IPS-15b (cell line): ENCODE measurements at regions not wholly inside any gene's neighbourhood (a gene's known extent, or its start where the extent isn't known, plus 50 kb on each side); places are given as distances from the start of the nearest gene placed in this dataset.
"Not testable (repeated sequence)": the region's sequence is repeated elsewhere in the genome, so short reads cannot be mapped to it uniquely, and the experiment has no call there.

ENCODE experiments used
- H3K27me3 ChIP-seq: one replicate; pipeline ENCODE4 v1.6.1; 2013; ENCODE audit warnings: low read length; ENCODE audit not compliant: control insufficient read depth, insufficient read depth
- H3K36me3 ChIP-seq: one replicate; pipeline ENCODE4 v1.6.1; 2013; ENCODE audit warnings: low read length; ENCODE audit not compliant: control insufficient read depth, insufficient read depth
- H3K4me1 ChIP-seq: one replicate; pipeline ENCODE4 v1.6.1; 2013; ENCODE audit warnings: mild to moderate bottlenecking, low read length; ENCODE audit not compliant: control insufficient read depth, insufficient read depth
- H3K4me3 ChIP-seq: one replicate; pipeline ENCODE4 v1.5.1; 2013; ENCODE audit warnings: low read depth, low read length
- H3K9ac ChIP-seq: one replicate; pipeline ENCODE4 v1.6.1; 2013; ENCODE audit warnings: low read depth, mild to moderate bottlenecking, low read length
- H3K9me3 ChIP-seq: one replicate; pipeline ENCODE4 v1.6.1; 2013; ENCODE audit warnings: mild to moderate bottlenecking, low read length; ENCODE audit not compliant: control insufficient read depth, insufficient read depth

- peaks cover 13% of the 10 kb centered on the region for H3K27me3 ChIP-seq
- no peaks in the 10 kb centered on the region for H3K9me3 ChIP-seq
- H3K9ac ChIP-seq, result no peak overlapping the region
- H3K4me1 ChIP-seq, result no peaks in the 10 kb centered on the region
- H3K4me3 ChIP-seq, result no peak overlapping the region
- H3K36me3 ChIP-seq, result no peaks in the 10 kb centered on the region
Measured at GRCh38 chr7:79652619-79653018, 199.2 kb upstream of the MAGI2 start.

- H3K4me3 ChIP-seq, result no peak overlapping the region
- H3K36me3 ChIP-seq, result no peaks in the 10 kb centered on the region
- H3K4me1 ChIP-seq, result peaks cover 3% of the 10 kb centered on the region
- H3K9ac ChIP-seq, result no peak overlapping the region
- peaks cover 49% of the 10 kb centered on the region for H3K27me3 ChIP-seq
- H3K9me3 ChIP-seq, result no peaks in the 10 kb centered on the region
Measured at GRCh38 chr7:79647711-79648110, 194.2 kb upstream of the MAGI2 start.

DNA sequence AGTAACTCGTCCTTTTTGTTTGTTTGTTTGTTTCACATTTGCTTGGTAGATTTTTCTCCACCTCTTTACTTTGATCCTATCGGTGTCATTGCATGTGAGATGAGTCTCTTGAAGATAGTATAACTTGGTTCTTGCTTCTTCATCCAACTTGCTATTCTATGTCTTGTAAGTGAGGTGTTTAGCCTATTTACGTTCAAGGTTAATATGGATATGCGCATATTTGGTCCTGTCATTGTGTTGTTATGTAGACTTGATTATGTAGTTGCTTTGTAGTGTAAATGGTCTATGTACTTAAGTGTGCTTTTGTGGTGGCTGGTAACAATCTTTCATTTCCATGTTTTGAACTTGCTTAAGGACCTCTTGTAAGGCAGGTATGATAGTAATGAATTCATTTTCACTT, 192.8 kb upstream of the MAGI2 start:
- Histone ChIP-seq H3K36me3 (no peaks in the 10 kb centered on the region), H3K4me3 (no peak overlapping the region), H3K9me3 (no peaks in the 10 kb centered on the region), H3K9ac (no peak overlapping the region), H3K4me1 (peaks cover 3% of the 10 kb centered on the region), H3K27me3 (peaks cover 49% of the 10 kb centered on the region)

DNA sequence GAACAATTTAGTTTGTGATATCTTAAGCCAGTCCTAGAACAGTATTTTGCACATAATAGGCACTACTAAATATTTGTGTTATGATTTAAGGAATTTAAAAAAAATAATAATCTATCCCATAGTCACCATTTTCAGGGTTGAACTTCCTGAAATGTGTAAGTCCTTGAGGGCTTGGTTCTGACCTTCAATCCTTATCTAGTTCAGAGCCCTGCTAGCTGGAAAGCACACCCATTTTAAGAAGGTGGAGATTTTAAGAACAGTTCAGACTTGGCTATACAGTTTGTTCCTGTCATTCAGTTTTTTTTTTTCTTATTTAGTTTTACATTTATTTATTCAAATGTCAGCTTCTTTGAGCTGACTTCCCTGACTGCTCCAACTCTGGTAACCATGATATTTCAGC, 183.4 kb upstream of the MAGI2 start:
- no peaks in the 10 kb centered on the region for H3K9me3 ChIP-seq
- no peaks in the 10 kb centered on the region for H3K36me3 ChIP-seq
- H3K4me3 ChIP-seq, result no peak overlapping the region
- no peak overlapping the region for H3K9ac ChIP-seq
- no peaks in the 10 kb centered on the region for H3K27me3 ChIP-seq
- no peaks in the 10 kb centered on the region for H3K4me1 ChIP-seq

DNA sequence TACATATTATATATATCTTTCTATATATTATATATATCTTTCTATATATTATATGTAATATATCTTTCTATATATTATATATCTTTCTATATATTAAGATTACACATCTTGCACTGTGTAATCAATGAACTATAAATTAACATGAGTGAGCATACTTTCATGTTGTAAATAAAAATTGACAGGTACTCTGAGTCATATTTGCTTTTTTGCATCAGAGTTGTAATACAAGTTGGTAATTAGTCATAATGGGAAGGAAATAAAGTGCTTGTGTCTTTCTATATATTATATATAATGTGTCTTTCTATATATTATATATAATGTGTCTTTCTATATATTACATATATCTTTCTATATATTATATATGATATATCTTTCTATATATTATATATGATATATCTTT, 172.5 kb upstream of the MAGI2 start:
- not testable (repeated sequence) for H3K4me3 ChIP-seq, H3K36me3 ChIP-seq, H3K4me1 ChIP-seq, H3K9me3 ChIP-seq, H3K9ac ChIP-seq, H3K27me3 ChIP-seq

DNA sequence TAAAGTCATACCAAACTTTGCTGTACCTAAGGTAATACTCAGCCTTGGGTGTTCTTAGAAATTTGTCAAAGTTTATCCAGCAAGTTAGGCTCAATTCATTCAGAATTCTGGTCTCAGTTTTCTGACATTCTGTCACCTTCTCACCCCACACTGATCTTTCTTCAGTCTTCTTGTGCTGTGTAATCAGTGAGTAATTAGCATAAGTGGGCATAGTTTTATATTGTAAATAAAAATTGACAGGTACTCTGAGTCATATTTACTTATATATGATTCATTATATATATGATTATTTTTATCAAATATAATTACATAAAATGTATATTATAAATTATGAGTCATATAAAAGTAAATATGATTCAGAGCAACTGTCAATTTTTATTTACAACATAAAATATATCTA, 170.9 kb upstream of the MAGI2 start:
- no peaks in the 10 kb centered on the region for H3K36me3 ChIP-seq
- H3K4me1 ChIP-seq, result no peaks in the 10 kb centered on the region
- no peaks in the 10 kb centered on the region for H3K9me3 ChIP-seq
- no peak overlapping the region for H3K4me3 ChIP-seq
- no peak overlapping the region for H3K9ac ChIP-seq
- H3K27me3 ChIP-seq, result no peaks in the 10 kb centered on the region

DNA sequence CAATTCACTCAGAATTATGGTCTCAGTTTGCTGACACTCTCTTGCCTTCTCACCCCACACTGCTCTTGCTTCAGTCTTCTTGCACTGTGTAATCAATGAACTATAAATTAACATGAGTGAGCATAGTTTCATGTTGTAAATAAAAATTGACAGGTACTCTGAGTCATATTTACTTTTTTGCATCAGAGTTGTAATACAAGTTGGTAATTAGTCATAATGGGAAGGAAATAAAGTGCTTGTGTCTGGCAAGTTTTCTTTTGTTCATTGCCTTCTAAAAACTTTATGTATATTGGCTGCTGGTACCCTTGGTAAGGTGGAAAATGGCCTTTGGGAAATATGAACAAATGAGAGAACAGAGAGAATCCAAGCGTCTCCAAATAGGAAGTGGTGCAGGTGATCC, 169.3 kb upstream of the MAGI2 start:
- Histone ChIP-seq H3K9ac (no peak overlapping the region), H3K27me3 (no peaks in the 10 kb centered on the region), H3K36me3 (no peaks in the 10 kb centered on the region), H3K4me1 (no peaks in the 10 kb centered on the region), H3K9me3 (no peaks in the 10 kb centered on the region), H3K4me3 (no peak overlapping the region)

GRCh38 chr7:79620291-79620690, 166.8 kb upstream of the MAGI2 start:
- no peaks in the 10 kb centered on the region for H3K36me3 ChIP-seq
- no peaks in the 10 kb centered on the region for H3K27me3 ChIP-seq
- H3K9ac ChIP-seq, result no peak overlapping the region
- no peak overlapping the region for H3K4me3 ChIP-seq
- H3K9me3 ChIP-seq, result no peaks in the 10 kb centered on the region
- no peaks in the 10 kb centered on the region for H3K4me1 ChIP-seq

- no peaks in the 10 kb centered on the region for H3K27me3 ChIP-seq
- H3K4me3 ChIP-seq, result no peak overlapping the region
- H3K9me3 ChIP-seq, result no peaks in the 10 kb centered on the region
- no peak overlapping the region for H3K9ac ChIP-seq
- H3K4me1 ChIP-seq, result no peaks in the 10 kb centered on the region
- no peaks in the 10 kb centered on the region for H3K36me3 ChIP-seq
Measured at GRCh38 chr7:79619216-79619615, 165.7 kb upstream of the MAGI2 start.

- no peaks in the 10 kb centered on the region for H3K9me3 ChIP-seq
- H3K4me3 ChIP-seq, result no peak overlapping the region
- H3K27me3 ChIP-seq, result no peaks in the 10 kb centered on the region
- no peak overlapping the region for H3K9ac ChIP-seq
- no peaks in the 10 kb centered on the region for H3K4me1 ChIP-seq
- no peaks in the 10 kb centered on the region for H3K36me3 ChIP-seq
Measured at GRCh38 chr7:79615871-79616640, 162.6 kb upstream of the MAGI2 start.

DNA sequence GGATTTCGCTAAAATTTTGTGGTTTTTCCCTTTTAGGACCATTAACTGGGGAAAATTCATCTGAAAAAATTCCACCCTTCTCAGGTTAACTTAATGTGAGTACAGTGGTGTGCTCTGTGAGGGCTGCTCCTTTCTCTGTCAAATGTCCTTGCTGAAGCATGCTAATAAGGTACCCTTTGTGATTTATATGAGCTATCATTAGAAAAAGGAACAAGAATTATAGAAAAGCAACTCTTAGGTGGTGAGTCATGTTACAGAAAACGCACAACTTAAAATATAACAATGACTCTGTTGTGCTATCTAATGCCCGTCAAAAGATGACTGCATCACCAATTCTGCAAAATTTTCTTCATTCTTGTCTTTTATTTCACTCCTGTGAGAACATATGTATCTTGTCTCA, 162.0 kb upstream of the MAGI2 start:
- no peak overlapping the region for H3K9ac ChIP-seq
- H3K4me3 ChIP-seq, result no peak overlapping the region

GRCh38 chr7:79612903-79613302, 159.4 kb upstream of the MAGI2 start:
- no peaks in the 10 kb centered on the region for H3K9me3 ChIP-seq
- no peak overlapping the region for H3K9ac ChIP-seq
- H3K4me1 ChIP-seq, result no peaks in the 10 kb centered on the region
- H3K27me3 ChIP-seq, result no peaks in the 10 kb centered on the region
- no peak overlapping the region for H3K4me3 ChIP-seq
- H3K36me3 ChIP-seq, result no peaks in the 10 kb centered on the region

More for the DNA sequence above, 162.0 kb upstream of the MAGI2 start:
- no peaks in the 10 kb centered on the region for H3K4me1 ChIP-seq
- no peaks in the 10 kb centered on the region for H3K27me3 ChIP-seq
- H3K36me3 ChIP-seq, result no peaks in the 10 kb centered on the region
- no peaks in the 10 kb centered on the region for H3K9me3 ChIP-seq
